ENCODE measurements at regions not wholly inside any gene's neighbourhood (a gene's known extent, or its start where the extent isn't known, plus 50 kb on each side); places are given as distances from the start of the nearest gene placed in this dataset.

DNA sequence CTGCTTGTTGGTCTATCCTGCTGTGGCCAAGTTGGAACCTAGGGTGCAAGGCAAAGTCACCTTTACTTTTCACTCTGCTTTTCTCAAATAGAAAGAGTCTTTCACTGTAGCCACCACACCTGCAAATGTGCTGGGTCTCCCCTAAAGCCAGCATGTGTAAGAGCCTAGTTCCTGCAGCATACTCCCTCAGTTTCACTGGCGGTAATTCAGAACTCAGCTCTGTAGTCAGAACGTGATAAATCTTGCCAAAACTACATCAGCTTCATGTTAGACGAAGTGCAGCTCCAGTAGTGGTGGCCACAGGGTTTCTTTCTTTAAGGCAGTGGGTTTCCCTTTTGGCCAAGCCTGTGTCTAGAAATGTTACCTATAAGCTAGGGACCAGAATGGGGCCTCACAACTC is 72.0 kb upstream of the HMGCLL1 start:
- H3K4me3 ChIP-seq, result no peak overlapping the region
- DNase-seq, result no peak
- no peaks in the 10 kb centered on the region for H3K4me1 ChIP-seq
- no peaks in the 10 kb centered on the region for H3K27me3 ChIP-seq
- H3K9me3 ChIP-seq, result no peaks in the 10 kb centered on the region
- intact Hi-C loops (cut with DNase I), result no loop called here
- H3K36me3 ChIP-seq, result no peaks in the 10 kb centered on the region
- H3K27ac ChIP-seq, result no peak overlapping the region
- TF ChIP-seq, protein P1, sequence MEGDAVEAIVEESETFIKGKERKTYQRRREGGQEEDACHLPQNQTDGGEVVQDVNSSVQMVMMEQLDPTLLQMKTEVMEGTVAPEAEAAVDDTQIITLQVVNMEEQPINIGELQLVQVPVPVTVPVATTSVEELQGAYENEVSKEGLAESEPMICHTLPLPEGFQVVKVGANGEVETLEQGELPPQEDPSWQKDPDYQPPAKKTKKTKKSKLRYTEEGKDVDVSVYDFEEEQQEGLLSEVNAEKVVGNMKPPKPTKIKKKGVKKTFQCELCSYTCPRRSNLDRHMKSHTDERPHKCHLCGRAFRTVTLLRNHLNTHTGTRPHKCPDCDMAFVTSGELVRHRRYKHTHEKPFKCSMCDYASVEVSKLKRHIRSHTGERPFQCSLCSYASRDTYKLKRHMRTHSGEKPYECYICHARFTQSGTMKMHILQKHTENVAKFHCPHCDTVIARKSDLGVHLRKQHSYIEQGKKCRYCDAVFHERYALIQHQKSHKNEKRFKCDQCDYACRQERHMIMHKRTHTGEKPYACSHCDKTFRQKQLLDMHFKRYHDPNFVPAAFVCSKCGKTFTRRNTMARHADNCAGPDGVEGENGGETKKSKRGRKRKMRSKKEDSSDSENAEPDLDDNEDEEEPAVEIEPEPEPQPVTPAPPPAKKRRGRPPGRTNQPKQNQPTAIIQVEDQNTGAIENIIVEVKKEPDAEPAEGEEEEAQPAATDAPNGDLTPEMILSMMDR (IDR thresholded peaks at IDR 0.05), result no peak
- H3K9ac ChIP-seq (ENCODE audit: low read depth in 2 of 2, low read length in 2 of 2), result no peak overlapping the region

DNA sequence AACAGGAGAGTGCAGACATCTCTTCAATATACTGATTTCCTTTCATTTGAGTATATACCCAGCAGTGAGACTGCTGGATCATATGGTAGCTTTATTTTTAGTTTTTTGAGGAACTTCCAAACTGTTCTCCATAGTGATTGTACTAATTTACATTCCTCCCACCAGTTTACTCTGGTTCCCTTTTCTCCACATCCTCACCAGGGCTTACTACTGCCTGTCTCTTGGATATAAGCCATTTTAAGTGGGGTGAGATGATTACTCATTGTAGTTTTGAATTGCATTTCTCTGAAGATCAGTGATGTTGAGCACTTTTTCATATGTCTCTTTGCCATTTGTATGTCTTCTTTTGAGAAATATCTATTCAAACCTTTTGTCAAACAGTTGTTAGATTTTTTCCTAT is 64.9 kb upstream of the HMGCLL1 start:
- H3K27me3 ChIP-seq, result no peaks in the 10 kb centered on the region
- DNase-seq, result no peak
- H3K9me3 ChIP-seq, result no peaks in the 10 kb centered on the region
- no peaks in the 10 kb centered on the region for H3K4me1 ChIP-seq
- H3K4me3 ChIP-seq, result no peak overlapping the region
- H3K27ac ChIP-seq, result no peak overlapping the region
- intact Hi-C loops (cut with DNase I), result no loop called here
- H3K36me3 ChIP-seq, result no peaks in the 10 kb centered on the region
- TF ChIP-seq, protein P1 (IDR thresholded peaks at IDR 0.05), result no peak
- no peak overlapping the region for H3K9ac ChIP-seq (ENCODE audit: low read depth in 2 of 2, low read length in 2 of 2)

DNA sequence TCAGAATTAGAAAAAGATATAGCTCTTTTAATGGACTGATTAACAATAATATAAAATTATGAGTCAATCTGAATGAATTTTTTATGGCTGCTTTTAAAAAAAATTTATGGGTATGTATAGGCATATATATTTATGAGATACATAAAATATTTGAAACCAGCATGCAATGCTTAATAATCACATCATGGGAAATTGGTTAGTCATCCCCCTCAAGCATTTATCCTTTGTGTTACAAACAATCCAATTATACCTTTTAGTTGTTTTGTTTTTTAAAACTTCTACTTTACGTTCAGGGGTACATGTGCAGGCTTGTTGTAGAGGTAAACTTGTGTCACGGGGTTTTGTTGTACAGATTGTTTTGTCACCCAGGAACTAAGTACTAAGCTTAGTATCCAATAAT is 63.4 kb upstream of the HMGCLL1 start:
- H3K27ac ChIP-seq, result no peak overlapping the region
- H3K4me1 ChIP-seq, result no peaks in the 10 kb centered on the region
- no peaks in the 10 kb centered on the region for H3K36me3 ChIP-seq
- H3K27me3 ChIP-seq, result no peaks in the 10 kb centered on the region
- H3K9me3 ChIP-seq, result no peaks in the 10 kb centered on the region
- intact Hi-C loops (cut with DNase I), result no loop called here
- TF ChIP-seq, protein P1 (IDR thresholded peaks at IDR 0.05), result no peak
- H3K9ac ChIP-seq (ENCODE audit: low read depth in 2 of 2, low read length in 2 of 2), result no peak overlapping the region
- DNase-seq, result no peak
- no peak overlapping the region for H3K4me3 ChIP-seq

DNA sequence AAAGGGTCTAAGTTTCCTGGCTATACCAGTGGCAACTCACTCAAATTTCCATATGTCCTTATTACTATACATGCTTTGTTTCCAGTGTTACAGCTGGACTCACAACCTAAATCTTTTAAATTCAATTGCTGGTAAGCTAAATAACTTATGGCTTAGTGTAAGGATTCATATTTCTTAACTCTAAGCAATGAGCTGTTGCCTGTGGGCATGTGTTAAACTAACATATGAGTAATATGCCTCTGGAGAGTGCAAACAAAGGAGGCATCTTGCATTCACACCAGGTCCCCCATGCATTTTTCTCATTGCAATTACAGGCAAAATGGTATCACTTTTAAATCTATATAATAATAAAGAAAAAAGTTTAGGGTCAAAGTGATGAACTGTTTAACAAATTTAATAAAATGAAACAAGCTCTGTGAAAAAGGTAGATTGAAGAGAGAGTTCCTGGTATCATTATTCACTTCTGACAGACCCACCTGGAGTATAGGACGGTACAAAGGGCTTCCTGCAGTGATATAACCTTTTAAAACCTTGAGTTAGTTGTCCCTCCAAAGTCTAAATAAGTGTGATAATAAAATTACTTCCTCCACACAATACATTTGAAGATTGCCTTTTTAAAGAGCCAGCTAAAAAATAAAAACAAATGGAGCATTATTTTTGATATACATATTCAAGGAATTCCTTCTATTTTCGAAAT is 57.6 kb upstream of the HMGCLL1 start:
- Histone ChIP-seq H3K9ac (ENCODE audit: low read depth in 2 of 2, low read length in 2 of 2) (no peak overlapping the region), H3K27ac (no peak overlapping the region), H3K4me3 (no peak overlapping the region), H3K36me3 (no peaks in the 10 kb centered on the region), H3K9me3 (no peaks in the 10 kb centered on the region), H3K4me1 (no peaks in the 10 kb centered on the region), H3K27me3 (no peaks in the 10 kb centered on the region)
- intact Hi-C loops (cut with DNase I), result no loop called here
- TF ChIP-seq, protein P1 (IDR thresholded peaks at IDR 0.05), result no peak
- no peak for DNase-seq

DNA sequence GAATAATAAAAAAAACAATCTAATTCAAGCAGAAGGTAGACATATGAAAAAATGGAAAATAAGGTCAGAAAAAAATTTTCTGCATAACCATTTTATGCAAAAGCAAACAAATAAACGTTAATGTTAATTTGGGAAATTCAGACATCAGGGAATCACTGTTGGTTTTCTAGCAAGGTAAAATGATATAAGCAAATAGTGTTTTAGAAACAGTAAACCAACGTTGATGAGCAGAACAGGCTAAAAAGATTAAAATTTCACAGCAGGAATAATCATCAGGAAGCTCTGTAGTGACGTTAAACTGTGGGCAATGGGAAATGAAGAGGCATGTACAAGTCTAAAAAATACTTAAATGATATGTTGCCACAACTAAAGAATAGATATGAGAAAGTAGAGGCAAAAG is 54.5 kb upstream of the HMGCLL1 start:
- Histone ChIP-seq H3K4me1 (no peaks in the 10 kb centered on the region), H3K27me3 (no peaks in the 10 kb centered on the region), H3K36me3 (no peaks in the 10 kb centered on the region), H3K9ac (ENCODE audit: low read depth in 2 of 2, low read length in 2 of 2) (no peak overlapping the region), H3K27ac (no peak overlapping the region), H3K4me3 (no peak overlapping the region), H3K9me3 (no peaks in the 10 kb centered on the region)
- DNase-seq, result no peak
- TF ChIP-seq, protein P1 (IDR thresholded peaks at IDR 0.05), result no peak
- intact Hi-C loops (cut with DNase I), result no loop called here

Data from colonic mucosa (tissue), 4 donors.